22Rv1 (cell line): ENCODE measurements at regions not wholly inside any gene's neighbourhood (a gene's known extent, or its start where the extent isn't known, plus 50 kb on each side); places are given as distances from the start of the nearest gene placed in this dataset.

Experiments used
- CTCF ChIP-seq: fragments of 450-650 bp; IDR thresholded peaks from 2 replicates; pipeline ENCODE4 v1.5.1; 2017; ENCODE audit warnings: mild to moderate bottlenecking
- ZFX ChIP-seq: fragments of 450-650 bp; IDR thresholded peaks from 2 replicates; pipeline ENCODE4 v1.6.1; 2017; ENCODE audit warnings: antibody characterized with exemption, borderline replicate concordance

GRCh38 chr6:14250573-14250972, 133.0 kb downstream of the CD83 start:
- TF ChIP-seq CTCF (no peak), ZFX (no peak)
